Left renal cortex interstitium (tissue), 4 donors: ENCODE measurements at regions not wholly inside any gene's neighbourhood (a gene's known extent, or its start where the extent isn't known, plus 50 kb on each side); places are given as distances from the start of the nearest gene placed in this dataset.
"Not testable (repeated sequence)": the region's sequence is repeated elsewhere in the genome, so short reads cannot be mapped to it uniquely, and the experiment has no call there.

Experiments used
- DNase-seq, 4 donors: peaks; one replicate each; pipeline ENCODE4 v3.0.0-alpha.2; 2013; ENCODE audit warnings: low read depth in 4 of 4, low spot score in 2 of 4, missing footprints in 1 of 4

GRCh38 chr6:74343321-74343720 lies 647.3 kb downstream of the CD109 start:
- DNase-seq, result not testable (repeated sequence)

GRCh38 chr6:74334722-74335121 lies 638.7 kb downstream of the CD109 start:
- no peak for DNase-seq

GRCh38 chr6:74333406-74333805 lies 637.4 kb downstream of the CD109 start:
- no peak for DNase-seq

GRCh38 chr6:74320715-74321114 lies 624.7 kb downstream of the CD109 start:
- no peak for DNase-seq

- no peak for DNase-seq
Observed at GRCh38 chr6:74320074-74320473, 624.1 kb downstream of the CD109 start.

- DNase-seq, result no peak
Observed at GRCh38 chr6:74319292-74319691, 623.3 kb downstream of the CD109 start.

- no peak for DNase-seq
Observed at GRCh38 chr6:74318738-74319137, 622.7 kb downstream of the CD109 start.

GRCh38 chr6:74312081-74312480 lies 616.1 kb downstream of the CD109 start:
- DNase-seq, result no peak

- no peak for DNase-seq
Observed at GRCh38 chr6:74311431-74311830, 615.4 kb downstream of the CD109 start.

GRCh38 chr6:74289884-74290283 lies 593.9 kb downstream of the CD109 start:
- DNase-seq, result no peak

GRCh38 chr6:74287932-74288331 lies 591.9 kb downstream of the CD109 start:
- DNase-seq, result no peak

- no peak for DNase-seq
Observed at GRCh38 chr6:74287441-74287840, 591.4 kb downstream of the CD109 start.

- no peak for DNase-seq
Observed at GRCh38 chr6:74284284-74284683, 588.3 kb downstream of the CD109 start.

- no peak for DNase-seq
Observed at GRCh38 chr6:74283532-74283931, 587.5 kb downstream of the CD109 start.

GRCh38 chr6:74282143-74282689 lies 586.2 kb downstream of the CD109 start:
- DNase-seq, result no peak

- DNase-seq, result no peak
Observed at GRCh38 chr6:74280130-74280692, 584.2 kb downstream of the CD109 start.

- DNase-seq, result no peak
Observed at GRCh38 chr6:74277777-74278186, 581.8 kb downstream of the CD109 start.

GRCh38 chr6:74273541-74273940 lies 577.5 kb downstream of the CD109 start:
- DNase-seq, result no peak

GRCh38 chr6:74269600-74269858 lies 573.5 kb downstream of the CD109 start:
- no peak for DNase-seq

- DNase-seq, result no peak
Observed at GRCh38 chr6:74268815-74269599, 573.0 kb downstream of the CD109 start.

- no peak for DNase-seq
Observed at GRCh38 chr6:74259981-74260380, 564.0 kb downstream of the CD109 start.

- no peak for DNase-seq
Observed at GRCh38 chr6:74256781-74257180, 560.8 kb downstream of the CD109 start.
